Astrocyte of the spinal cord (primary cell): ENCODE measurements at regions not wholly inside any gene's neighbourhood (a gene's known extent, or its start where the extent isn't known, plus 50 kb on each side); places are given as distances from the start of the nearest gene placed in this dataset.

Experiments
- DNase-seq: peaks from one replicate; pipeline ENCODE4 v3.0.0; 2011; ENCODE audit warnings: low read depth, low spot score
- H3K4me3 ChIP-seq: 2 replicates; pipeline ENCODE4 v1.5.1; 2011; ENCODE audit warnings: low read depth, mild to moderate bottlenecking, low read length, moderate library complexity
- in situ Hi-C: cut with HindIII; loops from 2 replicates; pipeline ENCODE4 v1.10.0; 2017; ENCODE audit warnings: low sequenced_read_pairs
- TF ChIP-seq, protein P1 (sequence below): IDR thresholded peaks from 2 replicates; pipeline ENCODE4 v1.5.1; 2012; ENCODE audit warnings: low read depth, mild to moderate bottlenecking, low read length, inconsistent platforms

- in situ Hi-C loops: no loop called here
- DNase-seq: no peak
- TF ChIP-seq, protein P1, sequence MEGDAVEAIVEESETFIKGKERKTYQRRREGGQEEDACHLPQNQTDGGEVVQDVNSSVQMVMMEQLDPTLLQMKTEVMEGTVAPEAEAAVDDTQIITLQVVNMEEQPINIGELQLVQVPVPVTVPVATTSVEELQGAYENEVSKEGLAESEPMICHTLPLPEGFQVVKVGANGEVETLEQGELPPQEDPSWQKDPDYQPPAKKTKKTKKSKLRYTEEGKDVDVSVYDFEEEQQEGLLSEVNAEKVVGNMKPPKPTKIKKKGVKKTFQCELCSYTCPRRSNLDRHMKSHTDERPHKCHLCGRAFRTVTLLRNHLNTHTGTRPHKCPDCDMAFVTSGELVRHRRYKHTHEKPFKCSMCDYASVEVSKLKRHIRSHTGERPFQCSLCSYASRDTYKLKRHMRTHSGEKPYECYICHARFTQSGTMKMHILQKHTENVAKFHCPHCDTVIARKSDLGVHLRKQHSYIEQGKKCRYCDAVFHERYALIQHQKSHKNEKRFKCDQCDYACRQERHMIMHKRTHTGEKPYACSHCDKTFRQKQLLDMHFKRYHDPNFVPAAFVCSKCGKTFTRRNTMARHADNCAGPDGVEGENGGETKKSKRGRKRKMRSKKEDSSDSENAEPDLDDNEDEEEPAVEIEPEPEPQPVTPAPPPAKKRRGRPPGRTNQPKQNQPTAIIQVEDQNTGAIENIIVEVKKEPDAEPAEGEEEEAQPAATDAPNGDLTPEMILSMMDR: no peak
- no peak overlapping the region for H3K4me3 ChIP-seq
Observed at GRCh38 chr13:106986033-106986484, 418.1 kb upstream of the ARGLU1 start.

- TF ChIP-seq, protein P1: no peak
- in situ Hi-C loops: no loop called here
- H3K4me3 ChIP-seq: no peak overlapping the region
- DNase-seq: no peak
Observed at GRCh38 chr13:106985481-106985880, 417.5 kb upstream of the ARGLU1 start.

GRCh38 chr13:106981051-106981450 is 413.1 kb upstream of the ARGLU1 start:
- H3K4me3 ChIP-seq: no peak overlapping the region
- in situ Hi-C loops: no loop called here
- TF ChIP-seq, protein P1: no peak
- DNase-seq: no peak

- no peak for DNase-seq
- in situ Hi-C loops: no loop called here
- TF ChIP-seq, protein P1: no peak
- no peak overlapping the region for H3K4me3 ChIP-seq
Observed at GRCh38 chr13:106967391-106967790, 399.5 kb upstream of the ARGLU1 start.

GRCh38 chr13:106963151-106963550 is 395.2 kb upstream of the ARGLU1 start:
- no peak for DNase-seq
- TF ChIP-seq, protein P1: no peak
- no peak overlapping the region for H3K4me3 ChIP-seq
- in situ Hi-C loops: no loop called here

DNA sequence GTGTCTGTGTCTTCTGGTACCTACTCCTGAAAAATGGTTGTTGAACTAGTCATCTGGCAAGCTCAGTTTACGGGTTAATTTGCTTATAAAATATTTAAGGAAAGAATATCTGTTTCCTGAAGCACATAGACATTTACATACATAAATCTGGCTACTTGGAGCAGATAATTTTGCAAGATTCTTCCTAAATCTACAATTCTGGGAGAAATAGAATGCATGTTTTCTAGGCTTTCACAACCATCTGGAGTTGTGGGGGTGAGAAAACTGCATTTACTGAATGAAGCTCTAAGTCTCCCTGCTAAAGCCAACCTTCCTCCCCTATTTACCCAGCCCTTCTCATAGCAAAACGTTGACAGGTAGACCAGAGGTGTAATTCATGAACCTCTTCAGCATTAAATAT is 393.7 kb upstream of the ARGLU1 start:
- in situ Hi-C loops: no loop called here
- no peak overlapping the region for H3K4me3 ChIP-seq
- DNase-seq: no peak
- TF ChIP-seq, protein P1: no peak

DNA sequence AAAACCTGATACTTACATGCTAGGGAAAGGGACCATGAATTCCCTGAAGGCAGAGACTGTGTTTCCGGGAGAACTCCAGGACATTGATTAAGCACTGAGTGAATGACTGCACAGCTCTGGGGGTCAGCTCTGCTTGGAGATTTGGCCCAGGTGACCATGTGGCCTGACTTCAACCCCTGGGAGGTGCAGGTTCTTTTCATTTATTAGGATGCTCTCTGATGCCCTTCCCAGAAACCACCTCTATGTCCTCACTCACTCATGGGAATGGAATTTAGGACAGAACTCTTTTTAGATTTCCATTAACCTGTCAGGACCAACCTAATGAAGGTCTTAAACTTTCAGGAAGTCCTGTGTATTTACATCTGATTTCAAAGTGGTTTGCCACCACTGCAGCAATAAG is 393.3 kb upstream of the ARGLU1 start:
- in situ Hi-C loops: no loop called here
- TF ChIP-seq, protein P1: no peak
- no peak for DNase-seq
- no peak overlapping the region for H3K4me3 ChIP-seq
